K562 (cell line): ENCODE measurements at regions not wholly inside any gene's neighbourhood (a gene's known extent, or its start where the extent isn't known, plus 50 kb on each side); places are given as distances from the start of the nearest gene placed in this dataset.

Experiments
- BRD9 ChIP-seq: fragments of 450-650 bp; IDR thresholded peaks from 2 replicates; pipeline ENCODE4 v1.6.1; 2018; ENCODE audit warnings: low read depth; ENCODE audit not compliant: partially characterized antibody
- EHMT2 ChIP-seq: fragments of 450-650 bp; IDR thresholded peaks from 2 replicates; pipeline ENCODE4 v1.6.1; 2018; ENCODE audit warnings: antibody characterized with exemption
- FOXK2 ChIP-seq, 2 experiments: fragments of 450-650 bp; IDR thresholded peaks in 1 of 2; conservative IDR thresholded peaks in 1 of 2; 2 replicates each; pipeline ENCODE4 v1.6.1; 2016; ENCODE audit warnings: low read depth in 2 of 2, mild to moderate bottlenecking in 1 of 2
- FOXM1 ChIP-seq, 2 experiments: fragments of 450-650 bp in 1 of 2; sonication (generic) in 1 of 2; formaldehyde crosslinking in 1 of 2; IDR thresholded peaks; 2 replicates each; pipeline versions ENCODE4 v1.6.1 to v1.9.0; 2017 to 2022; ENCODE audit warnings: low read depth in 2 of 2, mild to moderate bottlenecking in 2 of 2, missing genetic modification reagents in 1 of 2, moderate library complexity in 1 of 2
- HDAC1 ChIP-seq, 2 experiments: fragments of 450-650 bp; IDR thresholded peaks; 2 replicates each; pipeline ENCODE4 v1.6.1; 2016 to 2017; ENCODE audit warnings: inconsistent platforms in 1 of 2, mild to moderate bottlenecking in 1 of 2, moderate library complexity in 1 of 2
- HDAC2 ChIP-seq: fragments of 450-650 bp; IDR thresholded peaks from 2 replicates; pipeline ENCODE4 v1.6.1; 2016; ENCODE audit warnings: mild to moderate bottlenecking
- PHB2 ChIP-seq: fragments of 450-650 bp; IDR thresholded peaks from 2 replicates; pipeline ENCODE4 v1.6.1; 2017; ENCODE audit warnings: low read depth
- POLR2AphosphoS5 ChIP-seq: IDR thresholded peaks from 2 replicates; pipeline ENCODE4 v1.6.1; 2011; ENCODE audit warnings: mild to moderate bottlenecking, low read depth, low read length, moderate library complexity; ENCODE audit not compliant: control insufficient read depth, insufficient read depth
- RBFOX2 ChIP-seq: fragments of 200-400 bp; formaldehyde crosslinking; IDR thresholded peaks from 2 replicates; pipeline ENCODE4 v1.6.1; 2017; ENCODE audit warnings: low read depth, mild to moderate bottlenecking, low read length, moderate library complexity
- RBM14 ChIP-seq: fragments of 200-400 bp; formaldehyde crosslinking; IDR thresholded peaks from 2 replicates; pipeline ENCODE4 v1.6.1; 2018; ENCODE audit warnings: low read depth, mild to moderate bottlenecking, low read length, moderate library complexity, borderline replicate concordance; ENCODE audit not compliant: insufficient read depth
- SMARCB1 ChIP-seq: IDR thresholded peaks from 2 replicates; pipeline ENCODE4 v1.6.1; 2011; ENCODE audit warnings: improper control_type of control experiment, low read depth; ENCODE audit not compliant: insufficient read length
- ZEB2 ChIP-seq: fragments of 450-650 bp; IDR thresholded peaks from 2 replicates; pipeline ENCODE4 v1.6.1; 2016
- ZNF644 ChIP-seq: fragments of 200-800 bp; sonication (Bioruptor generic); IDR thresholded peaks from 2 replicates; pipeline ENCODE4 v1.6.1; 2016; ENCODE audit warnings: low read depth, missing genetic modification characterization, missing compliant biosample characterization
- TF ChIP-seq, protein P1 (sequence below): fragments of 250-450 bp; sonication (Bioruptor Pico); IDR thresholded peaks from 2 replicates; pipeline ENCODE4 v1.4.0; 2020
- TF ChIP-seq, protein P2 (sequence below): IDR thresholded peaks from 3 replicates; pipeline ENCODE4 v1.6.1; 2011; ENCODE audit warnings: borderline replicate concordance, mild to moderate bottlenecking, moderate library complexity; ENCODE audit not compliant: insufficient read length; ENCODE audit errors: extremely low read depth
- TF ChIP-seq, protein P3 (sequence below): sonication (generic); formaldehyde crosslinking; IDR thresholded peaks from 2 replicates; pipeline ENCODE4 v1.8.1; 2022; ENCODE audit warnings: missing genetic modification reagents
- TF ChIP-seq, protein P4 (sequence below): fragments of 250-450 bp; sonication (Bioruptor Pico); IDR thresholded peaks from 2 replicates; pipeline ENCODE4 v1.5.0; 2020; ENCODE audit warnings: mild to moderate bottlenecking

DNA sequence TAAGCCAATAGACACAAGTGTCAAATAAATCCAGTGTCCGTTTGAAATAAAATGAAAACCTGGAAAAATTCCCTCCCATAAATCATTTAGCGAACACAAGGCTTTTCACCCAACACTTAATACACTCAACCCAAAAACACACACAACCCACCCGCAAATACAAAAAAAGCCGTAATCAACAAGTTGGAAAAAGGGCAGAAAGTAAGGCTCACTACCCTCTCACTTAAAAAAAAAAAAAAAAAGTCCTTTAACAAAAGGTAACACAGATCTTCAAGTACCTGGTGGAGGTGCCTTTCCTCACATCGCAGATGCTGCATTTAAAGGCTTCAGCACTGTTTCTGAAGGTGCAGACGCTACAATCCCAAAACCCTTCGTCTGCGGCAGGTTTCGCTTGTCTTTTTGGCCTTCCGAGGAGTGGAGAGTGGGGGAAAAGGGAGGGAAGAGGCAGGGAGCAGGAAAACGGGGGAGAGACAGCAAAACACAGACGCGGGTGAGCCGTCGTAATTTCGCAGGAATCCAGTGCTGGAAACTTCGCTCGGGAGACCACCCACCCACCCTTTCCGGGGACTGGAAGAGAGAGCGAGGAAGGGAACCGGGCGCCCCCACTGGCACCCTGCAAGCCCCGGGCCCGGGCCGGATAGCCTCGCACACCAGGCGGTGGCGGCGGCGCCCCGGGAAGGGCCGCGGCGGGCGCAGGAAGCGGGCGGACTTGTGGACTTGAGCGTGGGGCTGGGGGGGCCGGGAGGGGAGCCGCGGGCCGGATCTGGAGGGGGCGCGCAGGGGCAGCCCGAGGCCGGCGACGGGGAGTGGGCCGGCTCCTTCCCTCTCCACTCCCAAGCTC is 401.8 kb downstream of the SHQ1 start, which contains the start of gene RYBP (continued):
- TF ChIP-seq, protein P1, sequence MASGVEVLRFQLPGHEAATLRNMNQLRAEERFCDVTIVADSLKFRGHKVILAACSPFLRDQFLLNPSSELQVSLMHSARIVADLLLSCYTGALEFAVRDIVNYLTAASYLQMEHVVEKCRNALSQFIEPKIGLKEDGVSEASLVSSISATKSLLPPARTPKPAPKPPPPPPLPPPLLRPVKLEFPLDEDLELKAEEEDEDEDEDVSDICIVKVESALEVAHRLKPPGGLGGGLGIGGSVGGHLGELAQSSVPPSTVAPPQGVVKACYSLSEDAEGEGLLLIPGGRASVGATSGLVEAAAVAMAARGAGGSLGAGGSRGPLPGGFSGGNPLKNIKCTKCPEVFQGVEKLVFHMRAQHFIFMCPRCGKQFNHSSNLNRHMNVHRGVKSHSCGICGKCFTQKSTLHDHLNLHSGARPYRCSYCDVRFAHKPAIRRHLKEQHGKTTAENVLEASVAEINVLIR (CRISPR knock-in tag) = no peak
- no peak for TF ChIP-seq PHB2
- TF ChIP-seq HDAC1 (IDR thresholded peaks at IDR 0.05) = peak in 1 of 2 experiments; percentile 49; a peak in 1 of 4 replicates
- no peak for TF ChIP-seq SMARCB1
- TF ChIP-seq FOXM1 (IDR thresholded peaks at IDR 0.05; ENCODE audit: low read depth) = no peak
- no peak for TF ChIP-seq FOXM1 (CRISPR knock-in tag; IDR thresholded peaks at IDR 0.05; ENCODE audit: low read depth)
- TF ChIP-seq, protein P2, sequence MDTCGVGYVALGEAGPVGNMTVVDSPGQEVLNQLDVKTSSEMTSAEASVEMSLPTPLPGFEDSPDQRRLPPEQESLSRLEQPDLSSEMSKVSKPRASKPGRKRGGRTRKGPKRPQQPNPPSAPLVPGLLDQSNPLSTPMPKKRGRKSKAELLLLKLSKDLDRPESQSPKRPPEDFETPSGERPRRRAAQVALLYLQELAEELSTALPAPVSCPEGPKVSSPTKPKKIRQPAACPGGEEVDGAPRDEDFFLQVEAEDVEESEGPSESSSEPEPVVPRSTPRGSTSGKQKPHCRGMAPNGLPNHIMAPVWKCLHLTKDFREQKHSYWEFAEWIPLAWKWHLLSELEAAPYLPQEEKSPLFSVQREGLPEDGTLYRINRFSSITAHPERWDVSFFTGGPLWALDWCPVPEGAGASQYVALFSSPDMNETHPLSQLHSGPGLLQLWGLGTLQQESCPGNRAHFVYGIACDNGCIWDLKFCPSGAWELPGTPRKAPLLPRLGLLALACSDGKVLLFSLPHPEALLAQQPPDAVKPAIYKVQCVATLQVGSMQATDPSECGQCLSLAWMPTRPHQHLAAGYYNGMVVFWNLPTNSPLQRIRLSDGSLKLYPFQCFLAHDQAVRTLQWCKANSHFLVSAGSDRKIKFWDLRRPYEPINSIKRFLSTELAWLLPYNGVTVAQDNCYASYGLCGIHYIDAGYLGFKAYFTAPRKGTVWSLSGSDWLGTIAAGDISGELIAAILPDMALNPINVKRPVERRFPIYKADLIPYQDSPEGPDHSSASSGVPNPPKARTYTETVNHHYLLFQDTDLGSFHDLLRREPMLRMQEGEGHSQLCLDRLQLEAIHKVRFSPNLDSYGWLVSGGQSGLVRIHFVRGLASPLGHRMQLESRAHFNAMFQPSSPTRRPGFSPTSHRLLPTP = no peak
- no peak for TF ChIP-seq FOXK2 (conservative IDR thresholded peaks at IDR 0.05 in 1 of 2, IDR thresholded peaks at IDR 0.05 in 1 of 2; ENCODE audit: low read depth in 2 of 2)
- no peak for TF ChIP-seq ZEB2
- TF ChIP-seq, protein P3, sequence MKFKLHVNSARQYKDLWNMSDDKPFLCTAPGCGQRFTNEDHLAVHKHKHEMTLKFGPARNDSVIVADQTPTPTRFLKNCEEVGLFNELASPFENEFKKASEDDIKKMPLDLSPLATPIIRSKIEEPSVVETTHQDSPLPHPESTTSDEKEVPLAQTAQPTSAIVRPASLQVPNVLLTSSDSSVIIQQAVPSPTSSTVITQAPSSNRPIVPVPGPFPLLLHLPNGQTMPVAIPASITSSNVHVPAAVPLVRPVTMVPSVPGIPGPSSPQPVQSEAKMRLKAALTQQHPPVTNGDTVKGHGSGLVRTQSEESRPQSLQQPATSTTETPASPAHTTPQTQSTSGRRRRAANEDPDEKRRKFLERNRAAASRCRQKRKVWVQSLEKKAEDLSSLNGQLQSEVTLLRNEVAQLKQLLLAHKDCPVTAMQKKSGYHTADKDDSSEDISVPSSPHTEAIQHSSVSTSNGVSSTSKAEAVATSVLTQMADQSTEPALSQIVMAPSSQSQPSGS (CRISPR knock-in tag) = no peak
- TF ChIP-seq ZNF644 (tag) = no peak
- TF ChIP-seq EHMT2 = no peak
- TF ChIP-seq BRD9 = peak; percentile 26
- TF ChIP-seq, protein P4, sequence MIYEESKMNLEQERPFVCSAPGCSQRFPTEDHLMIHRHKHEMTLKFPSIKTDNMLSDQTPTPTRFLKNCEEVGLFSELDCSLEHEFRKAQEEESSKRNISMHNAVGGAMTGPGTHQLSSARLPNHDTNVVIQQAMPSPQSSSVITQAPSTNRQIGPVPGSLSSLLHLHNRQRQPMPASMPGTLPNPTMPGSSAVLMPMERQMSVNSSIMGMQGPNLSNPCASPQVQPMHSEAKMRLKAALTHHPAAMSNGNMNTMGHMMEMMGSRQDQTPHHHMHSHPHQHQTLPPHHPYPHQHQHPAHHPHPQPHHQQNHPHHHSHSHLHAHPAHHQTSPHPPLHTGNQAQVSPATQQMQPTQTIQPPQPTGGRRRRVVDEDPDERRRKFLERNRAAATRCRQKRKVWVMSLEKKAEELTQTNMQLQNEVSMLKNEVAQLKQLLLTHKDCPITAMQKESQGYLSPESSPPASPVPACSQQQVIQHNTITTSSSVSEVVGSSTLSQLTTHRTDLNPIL = no peak
- peak; percentile 39; the same call in 1 of the 2 replicates for TF ChIP-seq POLR2AphosphoS5
- no peak for TF ChIP-seq RBM14
- TF ChIP-seq HDAC2 = no peak; the same call in 1 of the 2 replicates
- TF ChIP-seq RBFOX2 = peak; percentile 71
